ENCODE measurements at regions not wholly inside any gene's neighbourhood (a gene's known extent, or its start where the extent isn't known, plus 50 kb on each side); places are given as distances from the start of the nearest gene placed in this dataset.

DNA sequence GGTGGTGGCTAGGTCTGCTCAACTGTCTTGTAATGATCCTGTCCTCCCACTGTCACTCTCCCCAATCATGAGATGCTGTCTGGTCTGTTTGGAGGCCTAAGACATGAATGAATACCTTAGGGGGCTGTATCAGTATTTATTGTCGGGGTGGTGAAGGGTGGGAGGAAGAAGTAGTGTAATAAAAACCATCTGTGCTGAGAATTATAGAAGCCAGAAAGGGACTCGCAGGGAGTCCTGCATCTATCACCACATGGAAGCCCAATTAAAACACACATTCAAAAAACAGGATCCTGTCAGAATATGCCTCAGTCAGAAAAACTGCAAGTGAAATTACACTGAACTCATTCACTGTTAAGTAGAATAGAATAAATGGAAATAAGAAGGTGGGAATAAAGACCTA lies 1134.3 kb upstream of the C9orf72 start:
- no peak for TF ChIP-seq ZNF274 (IDR thresholded peaks at IDR 0.05; ENCODE audit: low read depth, low read length)
- H3K4me3 ChIP-seq (ENCODE audit: low read length) = no peak overlapping the region

DNA sequence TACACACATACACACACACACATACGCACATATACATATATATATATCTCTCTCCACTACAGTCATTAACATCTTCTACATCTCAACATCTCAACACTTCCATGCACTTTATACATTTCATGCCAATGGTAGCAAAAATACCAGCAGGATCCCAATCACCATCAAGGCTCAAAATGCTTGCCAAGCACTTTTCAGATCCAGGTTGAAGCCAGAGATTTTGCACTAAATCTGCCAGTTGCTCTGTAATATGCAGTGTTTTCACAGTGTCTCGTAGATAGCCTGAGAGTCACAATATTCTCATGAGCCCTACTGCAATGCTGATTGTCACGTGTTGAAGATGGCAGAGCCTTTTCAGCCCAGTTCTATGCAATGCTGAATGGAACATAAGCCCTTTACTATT lies 1140.9 kb upstream of the C9orf72 start:
- no peak for TF ChIP-seq ZNF274 (IDR thresholded peaks at IDR 0.05; ENCODE audit: low read depth, low read length)
- no peak overlapping the region for H3K4me3 ChIP-seq (ENCODE audit: low read length)

DNA sequence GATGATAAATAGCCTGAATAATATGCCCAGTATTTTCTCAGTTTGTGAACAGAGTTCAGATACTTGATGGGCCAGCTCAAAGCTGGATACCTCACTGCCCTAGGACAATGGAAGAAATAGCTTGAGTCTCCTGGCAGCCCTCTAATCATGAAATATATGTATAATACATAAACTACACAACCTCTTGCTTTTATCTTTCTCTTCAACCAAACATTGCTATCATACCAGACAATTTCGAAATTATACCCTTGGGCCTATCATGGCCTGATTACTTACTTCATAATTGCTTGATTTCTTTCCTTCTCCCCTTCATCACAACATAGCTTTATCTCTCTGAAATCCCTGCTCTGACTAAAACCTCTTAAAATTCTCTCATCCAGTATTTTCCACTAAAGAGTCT lies 1144.9 kb upstream of the C9orf72 start:
- no peak for TF ChIP-seq ZNF274 (IDR thresholded peaks at IDR 0.05; ENCODE audit: low read depth, low read length)
- no peak overlapping the region for H3K4me3 ChIP-seq (ENCODE audit: low read length)

DNA sequence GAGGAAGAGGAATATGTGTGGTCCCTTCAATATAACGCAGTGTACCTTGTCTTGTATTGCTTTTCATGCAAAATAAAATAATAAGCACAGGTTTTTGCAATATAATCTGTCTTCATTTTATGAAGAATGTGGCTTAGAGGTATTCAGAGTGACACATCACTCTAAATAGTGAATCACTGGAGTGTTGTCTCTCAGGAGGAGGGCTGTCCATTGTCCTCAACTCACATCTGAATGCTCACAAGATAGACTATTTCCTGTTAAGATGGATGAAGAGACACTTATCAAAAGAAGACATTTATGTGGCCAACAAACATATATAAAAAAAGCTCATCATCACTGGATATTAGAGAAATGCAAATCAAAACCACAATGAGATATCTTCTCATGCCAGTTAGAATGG lies 1147.5 kb upstream of the C9orf72 start:
- TF ChIP-seq ZNF274 (IDR thresholded peaks at IDR 0.05; ENCODE audit: low read depth, low read length) = no peak
- H3K4me3 ChIP-seq (ENCODE audit: low read length) = no peak overlapping the region

DNA sequence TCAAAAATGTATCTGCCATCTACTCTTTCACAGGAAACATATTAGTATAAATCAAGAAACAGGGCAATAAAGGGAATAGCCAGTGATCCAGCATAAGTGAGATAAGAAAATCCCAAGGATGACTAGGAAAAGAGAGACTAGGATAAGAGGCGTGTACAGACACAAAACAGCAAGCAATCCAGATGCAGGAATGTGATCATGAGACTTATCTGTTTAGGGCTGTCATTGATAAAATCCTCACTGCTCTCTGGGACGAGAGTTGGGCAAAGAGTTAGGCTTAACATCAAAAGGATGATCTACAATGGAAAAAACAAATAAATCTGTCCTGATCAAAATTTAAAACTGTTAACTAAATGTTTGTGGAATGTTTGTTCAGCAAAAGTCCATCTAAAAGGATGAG lies 1156.8 kb upstream of the C9orf72 start:
- no peak overlapping the region for H3K4me3 ChIP-seq (ENCODE audit: low read length)
- TF ChIP-seq ZNF274 (IDR thresholded peaks at IDR 0.05; ENCODE audit: low read depth, low read length) = no peak

DNA sequence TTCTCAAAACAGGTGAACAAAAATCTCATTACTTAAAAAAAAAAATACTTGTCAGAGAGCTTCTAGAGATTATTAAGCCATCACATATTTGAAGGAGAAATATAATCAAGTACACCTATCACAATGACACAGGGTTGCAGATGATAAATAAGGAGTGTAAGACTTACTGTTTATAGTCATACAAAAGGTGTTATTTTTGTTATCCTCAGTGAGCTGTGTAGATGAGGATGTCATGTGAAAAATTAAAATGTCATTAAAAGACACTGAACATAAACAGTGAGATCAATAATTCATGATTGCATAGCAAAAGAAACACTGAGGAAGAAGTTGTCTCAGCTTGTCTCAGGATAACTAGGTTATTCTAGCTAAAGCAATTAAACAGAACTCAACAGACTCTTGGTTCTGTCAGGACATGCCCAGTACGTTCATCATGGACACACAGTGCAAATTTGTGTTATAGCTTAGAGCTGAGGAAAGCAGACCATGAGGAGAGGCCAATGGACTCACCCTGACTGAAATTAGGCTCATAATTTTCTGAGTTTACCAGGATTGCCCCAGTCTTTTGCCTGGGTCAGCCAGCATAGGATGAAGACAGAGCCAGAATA lies 1162.6 kb upstream of the C9orf72 start:
- no peak overlapping the region for H3K4me3 ChIP-seq (ENCODE audit: low read length)
- no peak for TF ChIP-seq ZNF274 (IDR thresholded peaks at IDR 0.05; ENCODE audit: low read depth, low read length)

DNA sequence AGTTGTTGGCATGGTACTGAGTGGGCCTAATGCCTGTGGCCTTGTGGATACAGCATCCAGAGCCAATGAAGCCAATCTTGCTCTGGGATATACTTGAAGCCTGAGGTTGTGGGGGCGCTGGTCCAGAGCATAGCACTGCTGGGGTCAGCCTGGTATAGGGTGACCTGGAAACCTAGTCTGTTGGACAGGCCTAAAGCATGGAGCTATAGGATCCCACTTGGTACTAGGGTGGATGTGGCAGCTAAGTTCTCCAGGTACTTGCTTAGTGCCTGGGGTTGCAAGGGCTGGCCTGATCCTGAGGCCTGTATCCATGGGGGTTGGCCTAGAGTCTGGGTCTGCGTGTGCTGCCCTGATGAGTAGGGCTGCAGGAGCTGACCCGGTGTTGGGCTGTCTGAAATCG lies 1168.2 kb upstream of the C9orf72 start:
- TF ChIP-seq ZNF274 (IDR thresholded peaks at IDR 0.05; ENCODE audit: low read depth, low read length) = no peak
- H3K4me3 ChIP-seq (ENCODE audit: low read length) = no peak overlapping the region

DNA sequence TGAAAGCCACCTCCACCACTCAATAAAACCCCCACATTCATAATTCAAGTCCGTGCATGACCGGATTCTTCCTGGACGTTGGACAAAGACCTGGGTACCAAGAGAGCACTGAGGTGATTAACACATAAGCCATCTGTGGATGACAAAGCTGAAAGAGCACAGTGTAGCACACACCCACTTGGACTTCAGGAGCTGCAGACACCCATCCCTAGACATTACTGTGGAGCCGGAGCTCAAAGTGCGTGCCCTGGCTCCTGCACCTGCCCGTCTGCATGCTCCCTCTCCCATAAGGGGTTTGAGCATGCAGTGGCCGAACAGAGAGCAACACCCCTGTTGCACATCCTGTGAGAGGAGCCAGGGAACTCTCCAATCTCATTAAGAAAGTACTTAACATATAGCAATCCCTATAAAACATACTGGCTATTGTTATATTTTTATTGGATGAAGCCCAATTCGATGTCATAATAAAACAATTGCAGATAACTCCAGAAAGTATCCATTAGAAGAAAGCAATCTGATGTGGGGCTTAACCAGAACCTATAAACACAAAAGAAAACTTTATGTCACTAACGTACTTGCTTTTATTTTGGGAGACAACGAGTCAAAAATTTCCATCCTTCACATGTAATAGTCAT lies 1174.2 kb upstream of the C9orf72 start:
- no peak for TF ChIP-seq ZNF274 (IDR thresholded peaks at IDR 0.05; ENCODE audit: low read depth, low read length)
- no peak overlapping the region for H3K4me3 ChIP-seq (ENCODE audit: low read length)

DNA sequence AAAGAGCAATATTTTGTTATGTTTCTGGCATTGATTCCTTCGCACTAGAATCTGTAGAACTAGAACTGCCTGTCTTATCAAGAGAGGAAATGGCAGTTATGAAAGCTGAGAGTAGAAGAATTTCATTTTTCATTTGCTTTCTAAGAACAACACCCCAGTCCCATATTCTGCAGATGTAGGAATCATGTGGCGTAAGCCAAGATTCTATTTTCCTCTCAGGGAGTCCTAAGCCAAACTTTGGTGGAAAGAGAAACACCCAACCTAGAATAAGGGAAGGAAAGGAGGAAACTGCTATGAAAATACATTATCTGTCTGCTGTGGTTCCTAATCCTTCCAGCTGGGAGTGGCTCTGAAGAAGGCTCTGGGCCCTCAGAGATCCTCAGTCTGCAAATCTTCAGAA lies 1176.9 kb upstream of the C9orf72 start:
- no peak overlapping the region for H3K4me3 ChIP-seq (ENCODE audit: low read length)
- no peak for TF ChIP-seq ZNF274 (IDR thresholded peaks at IDR 0.05; ENCODE audit: low read depth, low read length)

DNA sequence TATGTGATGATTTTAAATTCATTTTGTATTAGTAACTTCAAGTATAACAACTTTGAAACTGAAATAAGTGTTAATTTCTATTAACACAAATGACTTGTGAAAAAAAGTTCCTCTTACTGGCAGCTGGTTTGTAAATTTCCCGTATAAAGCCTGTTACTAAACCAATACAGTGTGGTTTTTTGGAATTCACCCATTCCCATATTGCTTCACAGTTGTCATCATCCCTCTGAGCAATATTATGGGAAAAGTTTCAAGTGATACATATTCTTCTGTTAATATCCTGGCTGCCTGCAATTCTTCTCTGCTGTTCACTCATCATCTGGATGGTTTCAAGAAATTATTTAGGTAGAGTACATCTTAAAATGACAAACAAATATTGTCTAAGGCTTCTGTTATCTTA lies 1185.1 kb upstream of the C9orf72 start:
- H3K4me3 ChIP-seq (ENCODE audit: low read length) = no peak overlapping the region
- no peak for TF ChIP-seq ZNF274 (IDR thresholded peaks at IDR 0.05; ENCODE audit: low read depth, low read length)

DNA sequence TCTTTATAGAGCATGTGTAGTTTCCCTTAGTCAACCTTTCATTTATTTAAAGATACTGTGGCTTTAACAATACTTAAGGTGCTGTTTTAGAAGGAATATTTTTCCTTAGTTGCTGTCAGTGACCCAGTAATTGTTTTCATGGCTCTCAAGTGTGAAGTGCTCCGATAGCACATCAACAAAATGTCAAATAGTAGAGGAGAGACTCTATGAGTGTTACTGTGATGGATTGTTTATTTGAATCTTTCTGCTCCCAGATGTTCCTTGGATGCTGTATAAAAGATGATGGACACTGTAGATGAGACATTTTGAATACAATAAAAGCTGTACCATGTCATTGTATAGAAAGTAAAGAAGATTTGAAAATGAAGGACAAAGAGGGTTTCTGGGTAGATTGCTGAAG lies 1185.7 kb upstream of the C9orf72 start:
- TF ChIP-seq ZNF274 (IDR thresholded peaks at IDR 0.05; ENCODE audit: low read depth, low read length) = no peak
- no peak overlapping the region for H3K4me3 ChIP-seq (ENCODE audit: low read length)

DNA sequence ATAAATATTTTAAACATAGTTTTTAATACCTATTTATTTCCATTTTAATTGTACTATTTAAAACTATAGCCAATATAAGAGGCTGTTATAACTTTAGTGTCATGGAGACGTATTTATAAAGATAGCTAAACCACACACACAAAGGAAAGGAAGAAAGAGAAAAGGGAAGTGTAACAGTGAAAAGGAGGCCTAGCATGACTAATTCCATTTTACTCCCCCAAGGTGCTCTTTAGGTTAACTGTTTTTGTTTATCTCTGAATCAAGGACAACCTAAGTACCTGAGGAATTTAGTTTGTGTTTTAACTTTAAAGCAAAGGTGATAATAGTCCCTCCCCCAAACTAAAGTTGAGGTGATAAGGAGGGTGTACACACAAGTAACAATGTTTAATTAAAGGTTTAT lies 1188.9 kb upstream of the C9orf72 start:
- no peak overlapping the region for H3K4me3 ChIP-seq (ENCODE audit: low read length)
- no peak for TF ChIP-seq ZNF274 (IDR thresholded peaks at IDR 0.05; ENCODE audit: low read depth, low read length)

DNA sequence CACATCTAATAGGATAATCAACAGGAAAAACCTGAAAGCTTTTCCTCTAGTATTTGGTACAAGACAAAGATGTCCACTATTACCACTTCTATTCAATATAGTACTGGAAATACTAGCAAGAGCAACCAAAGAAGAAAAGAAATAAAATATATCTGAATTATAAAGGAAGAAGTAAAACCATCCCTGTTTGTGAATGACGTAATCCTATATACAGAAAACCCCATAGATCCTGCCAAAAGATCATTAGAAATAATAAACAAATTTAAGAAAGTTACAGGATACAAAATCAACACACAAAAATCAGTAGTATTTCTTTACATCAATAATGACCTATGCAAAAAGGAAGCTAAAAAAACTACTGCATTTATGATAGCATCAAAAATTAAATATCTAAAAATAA lies 1191.3 kb upstream of the C9orf72 start:
- TF ChIP-seq ZNF274 (IDR thresholded peaks at IDR 0.05; ENCODE audit: low read depth, low read length) = no peak
- no peak overlapping the region for H3K4me3 ChIP-seq (ENCODE audit: low read length)

DNA sequence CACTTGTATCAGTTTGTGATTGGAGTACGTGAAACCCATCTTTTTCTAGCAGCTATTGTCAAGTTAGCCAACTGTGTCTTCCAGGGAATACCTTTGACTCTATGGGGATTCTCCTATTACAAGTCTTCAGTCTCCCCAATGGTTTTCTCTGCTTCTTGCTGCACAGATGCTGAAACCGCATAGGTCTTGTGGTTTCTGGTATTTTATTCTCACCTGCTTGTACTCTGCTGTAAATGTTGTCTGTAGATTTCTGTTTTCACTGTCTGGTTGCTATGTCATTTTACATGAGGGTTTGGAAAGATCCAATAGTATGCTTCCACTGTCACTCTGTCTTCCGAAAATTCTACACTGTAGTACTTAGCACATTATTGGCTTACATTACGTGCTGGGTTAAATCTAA lies 1196.9 kb upstream of the C9orf72 start:
- TF ChIP-seq ZNF274 (IDR thresholded peaks at IDR 0.05; ENCODE audit: low read depth, low read length) = no peak
- H3K4me3 ChIP-seq (ENCODE audit: low read length) = no peak overlapping the region

DNA sequence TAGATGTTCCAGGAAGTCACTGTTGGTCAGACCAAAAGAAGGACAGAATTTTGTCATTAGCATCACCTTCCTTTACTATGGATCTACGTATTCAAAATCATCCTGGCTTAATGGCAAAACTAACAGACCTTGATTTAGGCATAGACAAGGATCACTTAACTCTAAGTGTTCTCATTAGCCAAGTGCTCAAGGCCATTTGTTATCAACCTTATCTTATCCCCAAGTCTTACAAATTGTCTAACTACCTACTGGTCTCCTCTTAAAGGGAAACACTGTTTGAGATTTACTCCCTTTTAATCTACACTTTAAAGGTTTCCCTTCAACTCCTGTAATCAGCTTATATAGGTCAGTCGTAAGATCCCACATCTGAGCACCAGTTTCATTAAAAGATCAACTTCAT lies 1197.5 kb upstream of the C9orf72 start:
- no peak overlapping the region for H3K4me3 ChIP-seq (ENCODE audit: low read length)
- TF ChIP-seq ZNF274 (IDR thresholded peaks at IDR 0.05; ENCODE audit: low read depth, low read length) = no peak

Data from GM08714 (cell line).